ENCODE measurements at regions not wholly inside any gene's neighbourhood (a gene's known extent, or its start where the extent isn't known, plus 50 kb on each side); places are given as distances from the start of the nearest gene placed in this dataset.

DNA sequence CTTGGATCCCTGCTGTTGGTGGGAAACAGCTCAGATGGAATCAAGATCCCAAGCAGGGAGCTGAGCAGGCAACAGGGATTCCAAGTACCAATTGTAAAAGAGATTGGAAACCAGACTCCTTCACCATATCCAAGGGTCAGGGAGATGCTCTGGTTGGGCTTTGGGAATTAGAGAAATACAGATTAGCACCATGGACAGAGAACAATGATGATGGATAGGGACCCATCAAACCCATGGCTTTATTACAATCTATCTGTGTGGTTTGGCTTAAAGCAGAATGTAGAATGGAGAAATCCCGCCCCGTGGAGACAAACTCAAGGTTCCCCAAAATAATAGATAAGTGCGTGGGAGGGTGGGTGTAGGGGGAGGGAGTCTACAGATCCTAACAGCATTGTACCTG is 120.7 kb upstream of the CSF3R start:
- DNase-seq (no peak), ATAC-seq (no peak)
- Histone ChIP-seq H3K36me3 (no peaks in the 10 kb centered on the region), H3K27me3 (ENCODE audit: low read depth) (peaks cover 14% of the 10 kb centered on the region), H3K4me3 (no peak overlapping the region), H3K27ac (no peak overlapping the region), H3K4me1 (no peaks in the 10 kb centered on the region), H3K9me3 (no peaks in the 10 kb centered on the region)
- no peak for TF ChIP-seq CTCF (IDR thresholded peaks at IDR 0.05)
- intact Hi-C loops (cut with DNase I): no loop called here

- H3K27ac ChIP-seq: no peak overlapping the region
- intact Hi-C loops (cut with DNase I): no loop called here
- no peaks in the 10 kb centered on the region for H3K36me3 ChIP-seq
- H3K9me3 ChIP-seq: no peaks in the 10 kb centered on the region
- ATAC-seq (no peak), DNase-seq (no peak)
- TF ChIP-seq CTCF (IDR thresholded peaks at IDR 0.05): no peak
- no peak overlapping the region for H3K4me3 ChIP-seq
- peaks cover 22% of the 10 kb centered on the region for H3K27me3 ChIP-seq (ENCODE audit: low read depth)
- no peaks in the 10 kb centered on the region for H3K4me1 ChIP-seq
Measured at GRCh38 chr1:36602184-36602583, 119.5 kb upstream of the CSF3R start.

- H3K27ac ChIP-seq: no peak overlapping the region
- DNase-seq (no peak), ATAC-seq (no peak)
- TF ChIP-seq CTCF (IDR thresholded peaks at IDR 0.05): no peak
- H3K27me3 ChIP-seq (ENCODE audit: low read depth): peaks cover 37% of the 10 kb centered on the region
- no peaks in the 10 kb centered on the region for H3K9me3 ChIP-seq
- no peaks in the 10 kb centered on the region for H3K36me3 ChIP-seq
- no peaks in the 10 kb centered on the region for H3K4me1 ChIP-seq
- H3K4me3 ChIP-seq: no peak overlapping the region
- intact Hi-C loops (cut with DNase I): no loop called here
Measured at GRCh38 chr1:36599828-36600227, 117.1 kb upstream of the CSF3R start.

- peaks cover 45% of the 10 kb centered on the region for H3K27me3 ChIP-seq (ENCODE audit: low read depth)
- no peak for DNase-seq
- no peak for TF ChIP-seq CTCF (IDR thresholded peaks at IDR 0.05)
Measured at GRCh38 chr1:36597514-36597913, 114.8 kb upstream of the CSF3R start.

GRCh38 chr1:36595921-36596320 is 113.2 kb upstream of the CSF3R start:
- intact Hi-C loops (cut with DNase I): no loop called here
- TF ChIP-seq CTCF (IDR thresholded peaks at IDR 0.05): no peak
- no peaks in the 10 kb centered on the region for H3K9me3 ChIP-seq
- DNase-seq (no peak), ATAC-seq (no peak)
- H3K27ac ChIP-seq: no peak overlapping the region
- H3K36me3 ChIP-seq: no peaks in the 10 kb centered on the region
- no peaks in the 10 kb centered on the region for H3K4me1 ChIP-seq
- H3K4me3 ChIP-seq: no peak overlapping the region
- peaks cover 53% of the 10 kb centered on the region for H3K27me3 ChIP-seq (ENCODE audit: low read depth)

More at GRCh38 chr1:36597514-36597913, 114.8 kb upstream of the CSF3R start:
- no peaks in the 10 kb centered on the region for H3K4me1 ChIP-seq
- no peak overlapping the region for H3K27ac ChIP-seq
- no peak overlapping the region for H3K4me3 ChIP-seq
- no peak for ATAC-seq
- H3K36me3 ChIP-seq: no peaks in the 10 kb centered on the region
- intact Hi-C loops (cut with DNase I): no loop called here
- H3K9me3 ChIP-seq: no peaks in the 10 kb centered on the region

GRCh38 chr1:36595349-36595748 is 112.6 kb upstream of the CSF3R start:
- H3K27me3 ChIP-seq (ENCODE audit: low read depth): peaks cover 55% of the 10 kb centered on the region

More at GRCh38 chr1:36595349-36595748, 112.6 kb upstream of the CSF3R start:
- intact Hi-C loops (cut with DNase I): no loop called here
- no peaks in the 10 kb centered on the region for H3K36me3 ChIP-seq
- H3K9me3 ChIP-seq: no peaks in the 10 kb centered on the region
- no peak for DNase-seq
- no peak for TF ChIP-seq CTCF (IDR thresholded peaks at IDR 0.05)
- H3K4me3 ChIP-seq: no peak overlapping the region
- no peak for ATAC-seq
- H3K27ac ChIP-seq: no peak overlapping the region
- H3K4me1 ChIP-seq: no peaks in the 10 kb centered on the region

All from lower lobe of right lung (tissue), 2 donors.